Thoracic aorta (tissue), 2 donors: ENCODE measurements at regions not wholly inside any gene's neighbourhood (a gene's known extent, or its start where the extent isn't known, plus 50 kb on each side); places are given as distances from the start of the nearest gene placed in this dataset.

ENCODE experiments used
- ATAC-seq: fragments of 150-250 bp; one replicate; pipeline ENCODE4 v1.8.0; 2017; ENCODE audit warnings: low read depth; ENCODE audit not compliant: insufficient number of reproducible peaks, low FRiP score
- DNase-seq: peaks from one replicate; pipeline ENCODE4 v3.0.0-alpha.2; 2020; ENCODE audit warnings: low spot score
- H3K27ac ChIP-seq, 2 donors: fragments of 200-600 bp; sonication (generic); 1 replicate in 1 of 2; 2 replicates in 1 of 2; pipeline ENCODE4 v1.5.1; 2016; ENCODE audit warnings: mild to moderate bottlenecking in 2 of 2, moderate library complexity in 2 of 2
- H3K27me3 ChIP-seq: fragments of 200-600 bp; sonication (generic); replicated peaks from 2 replicates; pipeline ENCODE4 v1.6.0; 2016; ENCODE audit warnings: mild to moderate bottlenecking; ENCODE audit not compliant: insufficient read depth
- H3K36me3 ChIP-seq: fragments of 200-600 bp; sonication (generic); one replicate; pipeline ENCODE4 v1.5.1; 2016
- H3K4me1 ChIP-seq, 2 donors: fragments of 200-600 bp; sonication (generic); 1 replicate in 1 of 2; 2 replicates in 1 of 2; pipeline versions ENCODE4 v1.5.1 to v1.6.0; 2016; ENCODE audit warnings: low read depth in 2 of 2, mild to moderate bottlenecking in 1 of 2; ENCODE audit not compliant: control insufficient read depth in 1 of 2
- H3K4me3 ChIP-seq: fragments of 200-600 bp; sonication (generic); 2 replicates; pipeline ENCODE4 v1.5.1; 2016; ENCODE audit warnings: mild to moderate bottlenecking
- H3K9me3 ChIP-seq: fragments of 200-600 bp; sonication (generic); 2 replicates; pipeline ENCODE4 v1.5.1; 2016
- CTCF ChIP-seq: fragments of 200-600 bp; sonication (generic); IDR thresholded peaks from one replicate; pipeline ENCODE4 v1.5.1; 2019; ENCODE audit warnings: antibody characterized with exemption

DNA sequence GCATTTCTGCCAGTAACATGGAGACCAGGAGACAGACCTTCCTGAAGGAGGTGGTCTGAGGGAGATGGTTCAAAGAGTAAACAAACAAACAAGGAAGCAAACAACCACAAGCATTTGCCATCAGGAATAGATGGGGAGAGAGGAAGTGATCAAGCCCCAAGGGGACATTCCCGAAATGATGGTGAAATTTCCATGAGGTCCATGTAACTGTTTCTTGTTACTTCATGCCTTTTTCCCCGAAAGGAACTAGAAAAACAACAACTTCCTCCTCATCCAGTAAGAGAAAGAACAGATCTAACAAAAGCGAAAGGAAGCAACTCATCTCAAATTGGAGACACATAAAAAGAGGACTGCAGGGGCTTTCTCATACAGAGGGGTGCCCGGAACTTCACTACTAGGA lies 152.5 kb upstream of the ZNF32 start:
- no peak overlapping the region for H3K27ac ChIP-seq
- ATAC-seq (no peak), DNase-seq (no peak)
- H3K36me3 ChIP-seq, result no peaks in the 10 kb centered on the region
- H3K27me3 ChIP-seq, result no peaks in the 10 kb centered on the region
- H3K4me1 ChIP-seq, result peaks cover 0 to 30% of the 10 kb centered on the region in 2 donors
- TF ChIP-seq CTCF, result no peak
- no peaks in the 10 kb centered on the region for H3K9me3 ChIP-seq
- no peak overlapping the region for H3K4me3 ChIP-seq

DNA sequence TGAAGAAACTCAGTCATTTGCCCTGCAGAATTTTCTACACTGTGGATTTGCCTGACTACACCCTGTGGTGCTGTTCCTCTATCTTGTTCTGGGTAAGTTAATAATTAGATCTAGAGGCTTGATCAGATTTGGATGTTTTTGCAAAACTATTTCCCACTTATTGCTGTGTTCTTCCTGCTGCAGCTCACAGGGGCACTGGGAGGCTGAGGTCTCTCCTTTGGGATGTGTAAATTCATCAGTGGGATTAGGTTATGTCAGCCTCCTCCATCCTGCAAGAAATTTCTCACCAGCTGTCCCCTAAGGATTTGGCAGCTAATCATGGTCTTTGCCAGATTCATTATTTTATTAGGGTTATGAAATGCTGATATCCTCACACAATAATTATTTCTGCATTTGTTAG lies 148.1 kb upstream of the ZNF32 start:
- no peaks in the 10 kb centered on the region for H3K9me3 ChIP-seq
- peaks cover 0 to 18% of the 10 kb centered on the region in 2 donors for H3K4me1 ChIP-seq
- H3K36me3 ChIP-seq, result no peaks in the 10 kb centered on the region
- ATAC-seq (no peak), DNase-seq (no peak)
- H3K27ac ChIP-seq, result no peak overlapping the region
- no peak for TF ChIP-seq CTCF
- H3K4me3 ChIP-seq, result no peak overlapping the region
- no peaks in the 10 kb centered on the region for H3K27me3 ChIP-seq

GRCh38 chr10:43795639-43796038 lies 147.0 kb upstream of the ZNF32 start:
- peaks cover 4 to 29% of the 10 kb centered on the region in 2 donors for H3K4me1 ChIP-seq
- H3K27ac ChIP-seq, result no peak overlapping the region
- no peak for DNase-seq
- ATAC-seq, result no peak
- no peak overlapping the region for H3K4me3 ChIP-seq
- TF ChIP-seq CTCF, result no peak
- no peaks in the 10 kb centered on the region for H3K9me3 ChIP-seq
- H3K36me3 ChIP-seq, result no peaks in the 10 kb centered on the region
- H3K27me3 ChIP-seq, result no peaks in the 10 kb centered on the region

DNA sequence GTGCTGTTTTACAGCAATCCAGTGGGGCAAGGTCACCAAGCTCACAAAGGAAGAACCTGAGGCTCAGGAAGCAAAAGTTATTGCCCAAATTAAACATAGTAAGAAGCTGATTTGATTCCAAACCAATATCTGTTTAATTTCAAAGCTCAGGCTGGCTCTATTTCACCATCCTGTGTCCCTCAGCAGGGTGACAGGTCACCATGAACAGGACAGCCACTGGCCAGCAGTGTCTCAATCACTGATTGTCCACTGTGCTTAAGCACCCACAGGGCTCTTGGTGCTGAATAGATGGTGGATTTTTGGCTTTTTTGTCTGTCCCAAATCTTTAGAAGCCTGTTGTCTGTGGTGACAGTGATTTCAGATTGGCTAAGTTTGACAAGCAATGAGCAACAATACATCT lies 146.4 kb upstream of the ZNF32 start:
- H3K9me3 ChIP-seq, result no peaks in the 10 kb centered on the region
- H3K27me3 ChIP-seq, result no peaks in the 10 kb centered on the region
- H3K4me1 ChIP-seq, result peaks cover 4 to 33% of the 10 kb centered on the region in 2 donors
- DNase-seq (no peak), ATAC-seq (no peak)
- TF ChIP-seq CTCF, result no peak
- H3K27ac ChIP-seq, result no peak overlapping the region
- H3K4me3 ChIP-seq, result no peak overlapping the region
- H3K36me3 ChIP-seq, result no peaks in the 10 kb centered on the region

DNA sequence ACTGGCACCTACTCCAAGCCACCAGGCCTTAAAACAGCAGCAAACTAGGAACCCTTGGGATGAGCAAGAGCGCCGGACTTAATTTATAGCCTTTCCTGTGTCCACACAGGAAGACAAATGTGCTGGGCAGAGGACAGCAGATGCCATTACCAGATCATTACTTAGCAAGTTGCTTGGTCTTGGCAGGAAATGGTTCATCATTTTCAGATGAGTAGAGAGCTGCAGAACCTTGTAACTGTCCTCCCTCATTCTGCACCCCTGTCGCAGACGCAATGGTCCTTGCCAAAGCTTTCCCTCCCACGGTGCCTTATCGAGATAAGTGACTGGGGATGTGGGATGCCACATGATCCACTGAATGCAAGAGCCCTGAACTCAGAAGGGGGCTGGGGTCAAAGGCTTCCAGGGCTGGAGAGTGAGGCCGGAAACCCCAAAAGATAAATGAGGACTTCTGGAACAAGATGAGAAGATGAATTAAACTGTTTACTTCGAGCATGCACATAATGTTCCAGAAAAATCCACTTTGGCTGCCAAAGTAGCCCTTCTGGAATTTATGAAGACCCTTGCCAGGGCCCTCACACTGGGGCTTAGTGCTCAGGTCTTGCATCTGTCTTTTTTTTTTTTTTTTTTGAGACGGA lies 145.6 kb upstream of the ZNF32 start:
- H3K36me3 ChIP-seq, result no peaks in the 10 kb centered on the region
- DNase-seq, result no peak
- ATAC-seq, result no peak
- TF ChIP-seq CTCF, result no peak
- no peaks in the 10 kb centered on the region for H3K9me3 ChIP-seq
- no peaks in the 10 kb centered on the region for H3K27me3 ChIP-seq
- no peak overlapping the region for H3K27ac ChIP-seq
- H3K4me3 ChIP-seq, result no peak overlapping the region
- peaks cover 4 to 33% of the 10 kb centered on the region in 2 donors for H3K4me1 ChIP-seq
